GM18909 (cell line): ENCODE measurements at regions not wholly inside any gene's neighbourhood (a gene's known extent, or its start where the extent isn't known, plus 50 kb on each side); places are given as distances from the start of the nearest gene placed in this dataset.
"Not testable (repeated sequence)": the region's sequence is repeated elsewhere in the genome, so short reads cannot be mapped to it uniquely, and the experiment has no call there.

Experiments used
- ATAC-seq: cut with Tn5 transposase; IDR thresholded peaks from one replicate; pipeline ENCODE4 v1.9.1; 2021; ENCODE audit warnings: mild to moderate bottlenecking; ENCODE audit not compliant: unreplicated experiment, poor library complexity

GRCh38 chr5:108696951-108697715, 50.6 kb upstream of the FER start:
- ATAC-seq = no peak

GRCh38 chr5:108696407-108696806, 51.3 kb upstream of the FER start:
- no peak for ATAC-seq

- no peak for ATAC-seq
Measured at GRCh38 chr5:108688485-108688884, 59.2 kb upstream of the FER start.

- ATAC-seq = no peak
Measured at GRCh38 chr5:108687595-108688200, 60.0 kb upstream of the FER start.

- no peak for ATAC-seq
Measured at GRCh38 chr5:108686676-108687075, 61.0 kb upstream of the FER start.

GRCh38 chr5:108685448-108686216, 62.1 kb upstream of the FER start:
- not testable (repeated sequence) for ATAC-seq

- ATAC-seq = peak; percentile 97
Measured at GRCh38 chr5:108681079-108681921, 66.4 kb upstream of the FER start.

GRCh38 chr5:108678091-108678490, 69.6 kb upstream of the FER start:
- no peak for ATAC-seq

GRCh38 chr5:108675736-108676135, 72.0 kb upstream of the FER start:
- ATAC-seq = no peak

- ATAC-seq = no peak
Measured at GRCh38 chr5:108672639-108673038, 75.1 kb upstream of the FER start.

- ATAC-seq = no peak
Measured at GRCh38 chr5:108670591-108671289, 77.0 kb upstream of the FER start.

- no peak for ATAC-seq
Measured at GRCh38 chr5:108669462-108669861, 78.2 kb upstream of the FER start.

- ATAC-seq = no peak
Measured at GRCh38 chr5:108661590-108662219, 86.0 kb upstream of the FER start.

GRCh38 chr5:108661024-108661423, 86.7 kb upstream of the FER start:
- ATAC-seq = no peak

- ATAC-seq = no peak
Measured at GRCh38 chr5:108660291-108660690, 87.4 kb upstream of the FER start.

- ATAC-seq = no peak
Measured at GRCh38 chr5:108659531-108659930, 88.2 kb upstream of the FER start.

GRCh38 chr5:108655750-108656450, 91.8 kb upstream of the FER start:
- no peak for ATAC-seq

- no peak for ATAC-seq
Measured at GRCh38 chr5:108654051-108654450, 93.6 kb upstream of the FER start.

GRCh38 chr5:108653201-108653600, 94.5 kb upstream of the FER start:
- ATAC-seq = no peak
